ENCODE measurements at regions not wholly inside any gene's neighbourhood (a gene's known extent, or its start where the extent isn't known, plus 50 kb on each side); places are given as distances from the start of the nearest gene placed in this dataset.

DNA sequence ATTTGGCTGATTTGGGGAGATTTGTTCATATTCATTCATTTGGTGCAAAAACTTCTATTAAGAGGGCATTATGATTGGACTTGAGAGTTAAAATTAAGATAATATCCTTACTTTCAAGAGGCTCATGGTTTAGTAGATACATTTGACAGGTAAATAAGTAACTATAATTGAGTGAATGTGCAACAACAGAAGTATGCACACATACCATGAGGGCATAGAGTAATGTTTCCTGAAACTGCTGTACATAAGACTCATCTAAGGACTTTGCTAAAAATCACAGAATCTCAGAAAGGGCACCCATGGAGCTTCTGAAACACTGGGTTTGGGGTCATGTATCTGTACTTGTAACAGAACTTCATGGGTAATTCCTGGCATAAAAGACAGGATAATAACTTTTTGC, 70.1 kb upstream of the PPP2R2B start:
- TF ChIP-seq POLR2A (IDR thresholded peaks at IDR 0.05) (no peak), POLR2AphosphoS5 (IDR thresholded peaks at IDR 0.05) (no peak), EP300 (IDR thresholded peaks at IDR 0.05) (no peak)
- TF ChIP-seq, protein P1, sequence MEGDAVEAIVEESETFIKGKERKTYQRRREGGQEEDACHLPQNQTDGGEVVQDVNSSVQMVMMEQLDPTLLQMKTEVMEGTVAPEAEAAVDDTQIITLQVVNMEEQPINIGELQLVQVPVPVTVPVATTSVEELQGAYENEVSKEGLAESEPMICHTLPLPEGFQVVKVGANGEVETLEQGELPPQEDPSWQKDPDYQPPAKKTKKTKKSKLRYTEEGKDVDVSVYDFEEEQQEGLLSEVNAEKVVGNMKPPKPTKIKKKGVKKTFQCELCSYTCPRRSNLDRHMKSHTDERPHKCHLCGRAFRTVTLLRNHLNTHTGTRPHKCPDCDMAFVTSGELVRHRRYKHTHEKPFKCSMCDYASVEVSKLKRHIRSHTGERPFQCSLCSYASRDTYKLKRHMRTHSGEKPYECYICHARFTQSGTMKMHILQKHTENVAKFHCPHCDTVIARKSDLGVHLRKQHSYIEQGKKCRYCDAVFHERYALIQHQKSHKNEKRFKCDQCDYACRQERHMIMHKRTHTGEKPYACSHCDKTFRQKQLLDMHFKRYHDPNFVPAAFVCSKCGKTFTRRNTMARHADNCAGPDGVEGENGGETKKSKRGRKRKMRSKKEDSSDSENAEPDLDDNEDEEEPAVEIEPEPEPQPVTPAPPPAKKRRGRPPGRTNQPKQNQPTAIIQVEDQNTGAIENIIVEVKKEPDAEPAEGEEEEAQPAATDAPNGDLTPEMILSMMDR (IDR thresholded peaks at IDR 0.05): no peak
- H3K9me3 ChIP-seq: no peaks in the 10 kb centered on the region
- no peak overlapping the region for H3K27ac ChIP-seq

DNA sequence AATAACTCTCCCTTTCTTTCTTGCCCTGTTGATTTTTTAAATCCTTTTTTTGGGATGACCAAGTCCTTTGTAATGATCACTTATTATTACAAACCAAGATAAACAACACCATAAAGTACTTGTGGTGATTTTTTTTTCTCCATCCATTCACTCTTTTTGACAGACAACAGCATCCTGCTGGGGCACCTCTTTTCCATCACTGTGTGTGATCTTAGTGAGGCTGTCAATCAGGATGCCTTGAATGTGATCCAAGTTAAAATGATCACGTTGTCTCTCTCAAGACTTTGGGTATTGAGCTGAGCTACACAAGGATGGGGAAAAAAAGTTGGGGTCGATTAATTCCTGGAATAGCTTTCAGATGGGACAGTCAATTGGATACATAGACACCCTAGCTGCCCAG, 73.6 kb upstream of the PPP2R2B start:
- TF ChIP-seq POLR2AphosphoS5 (IDR thresholded peaks at IDR 0.05) (no peak), POLR2A (IDR thresholded peaks at IDR 0.05) (no peak), EP300 (IDR thresholded peaks at IDR 0.05) (no peak)
- TF ChIP-seq, protein P1 (IDR thresholded peaks at IDR 0.05): no peak

More for the DNA sequence above, 70.1 kb upstream of the PPP2R2B start:
- no peak for DNase-seq (ENCODE audit: low spot score in 2 of 2)
- Histone ChIP-seq H3K4me1 (no peaks in the 10 kb centered on the region), H3K27me3 (no peaks in the 10 kb centered on the region), H3K4me3 (no peak overlapping the region), H3K36me3 (no peaks in the 10 kb centered on the region)

DNA sequence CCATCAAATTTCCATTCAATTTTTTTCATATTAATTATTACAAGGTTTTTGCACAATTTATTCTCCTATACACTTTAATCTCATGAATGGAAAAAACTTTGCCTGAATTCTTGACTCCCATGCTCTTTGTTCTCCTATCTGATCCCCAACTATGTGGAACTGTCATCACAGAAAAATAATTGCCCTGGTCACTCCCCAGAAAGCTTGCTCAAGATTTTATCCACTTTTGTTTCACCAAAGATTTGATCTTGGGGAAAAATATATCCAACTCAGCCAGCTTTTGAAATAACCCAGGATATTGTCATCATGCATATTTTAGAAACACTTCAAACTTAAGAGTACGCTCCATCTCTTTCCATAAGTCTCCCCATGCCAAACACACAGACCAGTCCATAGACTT, 77.7 kb upstream of the PPP2R2B start:
- H3K27me3 ChIP-seq: no peaks in the 10 kb centered on the region
- H3K36me3 ChIP-seq: no peaks in the 10 kb centered on the region
- H3K9me3 ChIP-seq: no peaks in the 10 kb centered on the region
- 87% methylated on average over 1 of the region's 1 CpG for WGBS
- H3K4me1 ChIP-seq: no peaks in the 10 kb centered on the region
- DNase-seq (ENCODE audit: low spot score in 2 of 2): no peak
- H3K4me3 ChIP-seq: no peak overlapping the region
- TF ChIP-seq POLR2AphosphoS5 (IDR thresholded peaks at IDR 0.05) (no peak), POLR2A (IDR thresholded peaks at IDR 0.05) (no peak), EP300 (IDR thresholded peaks at IDR 0.05) (no peak)
- TF ChIP-seq, protein P1 (IDR thresholded peaks at IDR 0.05): no peak
- H3K27ac ChIP-seq: no peak overlapping the region

More for the DNA sequence above, 73.6 kb upstream of the PPP2R2B start:
- no peak overlapping the region for H3K27ac ChIP-seq
- WGBS: 71% methylated on average over 2 of the region's 2 CpGs
- no peak overlapping the region for H3K4me3 ChIP-seq
- no peaks in the 10 kb centered on the region for H3K36me3 ChIP-seq
- H3K27me3 ChIP-seq: no peaks in the 10 kb centered on the region
- no peak for DNase-seq (ENCODE audit: low spot score in 2 of 2)
- H3K4me1 ChIP-seq: no peaks in the 10 kb centered on the region
- no peaks in the 10 kb centered on the region for H3K9me3 ChIP-seq

DNA sequence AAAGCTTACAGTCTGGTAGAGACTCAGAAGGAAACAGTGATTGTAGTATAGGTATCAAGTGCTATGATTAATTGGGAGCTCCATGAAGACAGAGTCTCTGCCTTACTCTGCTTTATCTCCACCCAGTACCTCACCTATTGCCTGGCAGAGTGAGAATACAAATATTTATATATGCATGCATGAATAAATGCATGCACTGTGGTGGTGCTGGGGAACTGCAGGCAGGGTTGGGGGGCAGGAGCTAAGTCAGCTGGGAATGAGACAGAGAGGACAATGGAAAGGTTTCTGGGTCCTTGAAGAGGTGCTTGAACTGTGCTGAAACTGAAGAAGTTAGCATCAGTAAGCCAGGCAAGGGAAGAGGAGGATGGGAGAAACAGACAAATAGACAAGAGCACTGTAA, 80.8 kb upstream of the PPP2R2B start:
- no peaks in the 10 kb centered on the region for H3K27me3 ChIP-seq
- H3K36me3 ChIP-seq: no peaks in the 10 kb centered on the region
- H3K4me1 ChIP-seq: no peaks in the 10 kb centered on the region
- TF ChIP-seq POLR2AphosphoS5 (IDR thresholded peaks at IDR 0.05) (no peak), POLR2A (IDR thresholded peaks at IDR 0.05) (no peak)
- DNase-seq (ENCODE audit: low spot score in 2 of 2): no peak
- no peak overlapping the region for H3K4me3 ChIP-seq
- no peaks in the 10 kb centered on the region for H3K9me3 ChIP-seq
- no peak overlapping the region for H3K27ac ChIP-seq

DNA sequence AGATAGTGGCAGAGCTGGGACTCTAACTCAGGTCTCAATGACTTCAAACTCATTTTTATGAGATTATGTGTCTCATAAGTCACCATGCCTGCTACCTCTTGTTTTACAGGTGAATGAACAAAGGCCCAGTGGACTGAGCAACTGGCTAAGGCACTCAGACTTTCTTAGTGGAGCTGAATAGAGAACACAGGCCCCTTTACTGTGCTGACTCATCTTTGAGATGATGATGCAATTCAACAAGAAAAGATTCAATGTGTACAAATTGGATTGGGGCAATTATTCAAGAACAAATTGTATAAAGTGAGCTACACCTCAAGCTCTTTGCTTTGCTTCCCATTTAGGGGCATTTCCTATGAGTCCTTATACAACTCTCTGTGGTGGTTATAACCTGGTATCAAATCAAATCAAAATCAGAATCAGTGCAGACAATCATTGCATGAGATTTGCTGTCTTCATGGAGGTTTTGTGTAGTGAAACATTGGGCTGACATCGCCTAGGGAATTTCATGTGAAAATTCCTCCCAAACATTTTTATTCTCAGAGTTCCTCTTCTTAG, 84.3 kb upstream of the PPP2R2B start:
- whole genome bisulfite sequencing: 96% methylated on average over 1 of the region's 1 CpG
- H3K4me1 ChIP-seq: peaks cover 7% of the 10 kb centered on the region
- no peaks in the 10 kb centered on the region for H3K27me3 ChIP-seq
- DNase-seq (ENCODE audit: low spot score in 2 of 2): no peak
- no peaks in the 10 kb centered on the region for H3K36me3 ChIP-seq
- H3K27ac ChIP-seq: no peak overlapping the region
- H3K9me3 ChIP-seq: no peaks in the 10 kb centered on the region
- H3K4me3 ChIP-seq: no peak overlapping the region
- no peak for TF ChIP-seq POLR2AphosphoS5 (IDR thresholded peaks at IDR 0.05)
- no peak for TF ChIP-seq EP300 (IDR thresholded peaks at IDR 0.05)
- TF ChIP-seq, protein P1 (IDR thresholded peaks at IDR 0.05): no peak
- no peak for TF ChIP-seq POLR2A (IDR thresholded peaks at IDR 0.05)

Data from suprapubic skin (tissue), 4 donors.